ENCODE measurements at regions not wholly inside any gene's neighbourhood (a gene's known extent, or its start where the extent isn't known, plus 50 kb on each side); places are given as distances from the start of the nearest gene placed in this dataset.

DNA sequence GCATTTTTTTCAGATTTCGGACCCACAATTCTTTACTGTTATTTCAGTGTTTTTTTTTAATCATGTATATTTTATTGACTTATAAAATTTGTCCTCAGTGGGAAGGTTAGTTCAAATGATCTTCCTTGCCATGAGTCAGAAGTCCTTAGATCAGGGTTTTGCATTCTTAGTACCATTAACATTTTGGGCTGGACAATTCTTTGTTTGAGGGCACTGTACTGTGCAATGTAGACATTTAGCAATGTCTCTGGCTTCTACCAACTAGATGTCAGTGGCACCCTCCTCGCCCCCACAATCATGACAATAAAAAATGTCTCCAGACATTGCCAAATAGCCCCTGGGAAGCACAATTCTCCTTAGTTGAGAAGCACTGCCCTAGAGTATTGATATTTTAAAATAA, 176.6 kb downstream of the VEGFC start:
- TF ChIP-seq, protein P1, sequence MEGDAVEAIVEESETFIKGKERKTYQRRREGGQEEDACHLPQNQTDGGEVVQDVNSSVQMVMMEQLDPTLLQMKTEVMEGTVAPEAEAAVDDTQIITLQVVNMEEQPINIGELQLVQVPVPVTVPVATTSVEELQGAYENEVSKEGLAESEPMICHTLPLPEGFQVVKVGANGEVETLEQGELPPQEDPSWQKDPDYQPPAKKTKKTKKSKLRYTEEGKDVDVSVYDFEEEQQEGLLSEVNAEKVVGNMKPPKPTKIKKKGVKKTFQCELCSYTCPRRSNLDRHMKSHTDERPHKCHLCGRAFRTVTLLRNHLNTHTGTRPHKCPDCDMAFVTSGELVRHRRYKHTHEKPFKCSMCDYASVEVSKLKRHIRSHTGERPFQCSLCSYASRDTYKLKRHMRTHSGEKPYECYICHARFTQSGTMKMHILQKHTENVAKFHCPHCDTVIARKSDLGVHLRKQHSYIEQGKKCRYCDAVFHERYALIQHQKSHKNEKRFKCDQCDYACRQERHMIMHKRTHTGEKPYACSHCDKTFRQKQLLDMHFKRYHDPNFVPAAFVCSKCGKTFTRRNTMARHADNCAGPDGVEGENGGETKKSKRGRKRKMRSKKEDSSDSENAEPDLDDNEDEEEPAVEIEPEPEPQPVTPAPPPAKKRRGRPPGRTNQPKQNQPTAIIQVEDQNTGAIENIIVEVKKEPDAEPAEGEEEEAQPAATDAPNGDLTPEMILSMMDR (IDR thresholded peaks at IDR 0.05) = no peak
- TF ChIP-seq EP300 (IDR thresholded peaks at IDR 0.05) (no peak), POLR2A (IDR thresholded peaks at IDR 0.05) (no peak)

Measured in stomach (tissue), 4 donors.